Fibroblast of pulmonary artery (primary cell): ENCODE measurements at regions not wholly inside any gene's neighbourhood (a gene's known extent, or its start where the extent isn't known, plus 50 kb on each side); places are given as distances from the start of the nearest gene placed in this dataset.

Experiments
- DNase-seq: peaks from one replicate; pipeline ENCODE4 v3.0.0-alpha.2; 2010; ENCODE audit warnings: low read depth
- H3K4me3 ChIP-seq: replicated peaks from 2 replicates; pipeline ENCODE4 v1.5.1; 2011; ENCODE audit warnings: low read depth, mild to moderate bottlenecking, control low read depth, low read length, moderate library complexity
- CTCF ChIP-seq: IDR thresholded peaks from 2 replicates; pipeline ENCODE4 v1.5.1; 2011; ENCODE audit warnings: mild to moderate bottlenecking, control low read depth, low read length, inconsistent platforms; ENCODE audit errors: missing control alignments

GRCh38 chr12:5184186-5184585 is 140.5 kb downstream of the KCNA5 start:
- no peak overlapping the region for H3K4me3 ChIP-seq
- no peak for TF ChIP-seq CTCF
- no peak for DNase-seq

- H3K4me3 ChIP-seq, result no peak overlapping the region
- no peak for TF ChIP-seq CTCF
Measured at GRCh38 chr12:5185435-5186069, 141.9 kb downstream of the KCNA5 start.

GRCh38 chr12:5186715-5187114 is 143.0 kb downstream of the KCNA5 start:
- no peak for TF ChIP-seq CTCF
- no peak for DNase-seq
- no peak overlapping the region for H3K4me3 ChIP-seq

More at GRCh38 chr12:5185435-5186069, 141.9 kb downstream of the KCNA5 start:
- DNase-seq, result no peak

- no peak overlapping the region for H3K4me3 ChIP-seq
- TF ChIP-seq CTCF, result no peak
- DNase-seq, result no peak
Measured at GRCh38 chr12:5187136-5187535, 143.5 kb downstream of the KCNA5 start.

- no peak for TF ChIP-seq CTCF
- no peak for DNase-seq
- no peak overlapping the region for H3K4me3 ChIP-seq
Measured at GRCh38 chr12:5188472-5188871, 144.8 kb downstream of the KCNA5 start.

GRCh38 chr12:5189173-5189572 is 145.5 kb downstream of the KCNA5 start:
- DNase-seq, result no peak
- no peak for TF ChIP-seq CTCF
- no peak overlapping the region for H3K4me3 ChIP-seq
